GM12874 (cell line): ENCODE measurements at regions not wholly inside any gene's neighbourhood (a gene's known extent, or its start where the extent isn't known, plus 50 kb on each side); places are given as distances from the start of the nearest gene placed in this dataset.

ENCODE experiments used
- CTCF ChIP-seq: IDR thresholded peaks from 2 replicates; pipeline ENCODE4 v1.5.1; 2011; ENCODE audit warnings: low read depth, mild to moderate bottlenecking, control low read depth, low read length, moderate library complexity; ENCODE audit not compliant: insufficient read depth

GRCh38 chr12:127503246-127503645 is 763.7 kb upstream of the TMEM132C start:
- no peak for TF ChIP-seq CTCF

- TF ChIP-seq CTCF: no peak
Measured at GRCh38 chr12:127504874-127505273, 762.1 kb upstream of the TMEM132C start.

GRCh38 chr12:127507341-127507740 is 759.6 kb upstream of the TMEM132C start:
- no peak for TF ChIP-seq CTCF

DNA sequence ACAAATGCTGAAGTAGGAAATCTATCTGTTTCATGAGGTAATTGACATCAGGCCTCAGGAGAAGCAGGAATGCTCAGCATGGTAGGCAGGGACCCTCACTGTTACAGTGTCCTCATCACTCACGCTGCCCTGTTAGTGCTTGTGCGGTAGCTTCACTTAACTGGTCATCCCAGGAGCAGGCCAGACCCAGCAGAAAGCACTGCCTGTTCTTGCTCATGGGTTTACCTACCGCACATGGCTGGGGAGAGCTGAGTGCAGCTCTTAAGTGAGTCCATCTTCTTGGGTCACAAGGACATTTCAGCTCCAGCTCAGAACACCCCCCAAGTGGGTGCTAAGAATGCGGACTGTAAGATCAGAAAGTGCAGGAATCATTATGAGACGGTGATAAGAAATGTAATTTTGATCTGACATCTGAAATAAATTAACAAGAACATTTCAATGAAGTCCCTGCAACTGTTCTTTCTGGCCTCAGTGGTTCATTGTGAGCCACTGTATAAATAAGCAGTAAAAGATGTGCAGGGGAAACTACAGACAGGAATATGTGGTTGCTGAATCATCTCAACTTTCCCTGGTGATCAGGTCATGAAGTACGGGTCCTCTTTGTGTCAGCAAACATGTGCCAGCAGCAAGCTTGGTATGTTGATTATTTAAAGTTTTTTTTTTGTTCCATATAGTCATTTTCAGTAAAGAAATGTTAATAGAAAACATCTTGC is 757.7 kb upstream of the TMEM132C start:
- no peak for TF ChIP-seq CTCF

- TF ChIP-seq CTCF: no peak
Measured at GRCh38 chr12:127515941-127516340, 751.0 kb upstream of the TMEM132C start.

GRCh38 chr12:127516467-127516866 is 750.5 kb upstream of the TMEM132C start:
- TF ChIP-seq CTCF: no peak

DNA sequence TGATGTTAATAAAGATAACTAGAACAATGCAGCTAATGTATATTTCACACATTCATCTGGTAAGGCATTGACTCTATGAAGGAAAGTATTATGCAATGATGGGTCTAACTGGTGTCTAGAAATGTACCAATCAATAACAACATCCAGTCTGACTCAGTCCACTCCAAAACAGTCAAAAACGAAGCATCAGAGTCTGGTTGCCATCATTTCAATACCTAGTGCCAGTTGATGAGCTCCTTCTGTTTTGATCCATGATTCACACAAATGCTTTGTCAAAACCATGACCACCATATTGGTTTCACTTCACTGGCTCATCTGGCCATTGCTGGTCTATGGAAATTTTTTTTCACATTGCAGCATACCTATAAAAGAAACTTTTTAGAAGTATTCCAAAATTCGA is 747.2 kb upstream of the TMEM132C start:
- TF ChIP-seq CTCF: no peak
